ENCODE measurements at regions not wholly inside any gene's neighbourhood (a gene's known extent, or its start where the extent isn't known, plus 50 kb on each side); places are given as distances from the start of the nearest gene placed in this dataset.

- TF ChIP-seq CTCF (IDR thresholded peaks at IDR 0.05): no peak
- TF ChIP-seq POLR2A (IDR thresholded peaks at IDR 0.05): no peak
Measured at GRCh38 chr21:15531986-15532385, 197.8 kb upstream of the USP25 start.
